ENCODE measurements at regions not wholly inside any gene's neighbourhood (a gene's known extent, or its start where the extent isn't known, plus 50 kb on each side); places are given as distances from the start of the nearest gene placed in this dataset.
A peak's percentile ranks its signal among the peaks of the same experiment; 100 is the strongest.
"Not testable (repeated sequence)": the region's sequence is repeated elsewhere in the genome, so short reads cannot be mapped to it uniquely, and the experiment has no call there.

DNA sequence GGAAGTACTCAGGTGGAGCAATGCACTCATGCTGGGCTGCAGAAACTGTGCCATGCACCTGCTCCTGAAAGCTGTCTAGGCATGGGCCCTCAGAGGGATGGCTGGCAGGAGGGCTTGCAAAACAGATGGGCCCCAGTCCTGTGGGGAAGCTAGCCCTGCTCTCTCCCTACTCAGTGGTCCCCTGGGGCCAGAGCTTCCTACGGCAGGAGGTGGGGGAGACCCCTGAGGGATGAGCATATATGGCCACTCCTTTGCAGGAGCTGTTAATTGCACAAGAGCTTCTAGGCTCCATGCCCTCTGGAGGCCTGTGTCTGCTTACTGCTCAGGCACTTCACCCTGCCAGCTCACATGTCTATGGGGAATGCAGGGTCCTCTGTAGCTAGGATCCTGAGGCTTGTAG lies 545.3 kb upstream of the PTPRD start:
- no peak for DNase-seq

DNA sequence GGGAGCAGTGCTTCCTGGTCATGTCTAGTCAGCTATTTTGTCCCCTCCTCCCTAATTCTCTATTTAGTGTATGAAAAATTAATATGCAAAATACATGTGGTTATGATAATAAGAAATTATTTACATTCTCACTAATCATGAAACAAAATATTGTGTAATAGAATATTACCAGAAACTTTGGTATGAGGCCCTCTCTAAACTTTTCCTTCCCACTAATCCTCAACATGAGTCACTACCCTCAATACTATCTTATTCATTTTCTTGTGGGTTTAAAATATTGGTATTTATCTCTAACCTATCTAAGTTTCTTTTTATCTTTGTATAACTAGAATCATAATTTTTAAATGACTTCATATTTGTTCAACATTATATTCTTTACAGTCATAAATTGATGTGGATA lies 545.9 kb upstream of the PTPRD start:
- no peak for DNase-seq

DNA sequence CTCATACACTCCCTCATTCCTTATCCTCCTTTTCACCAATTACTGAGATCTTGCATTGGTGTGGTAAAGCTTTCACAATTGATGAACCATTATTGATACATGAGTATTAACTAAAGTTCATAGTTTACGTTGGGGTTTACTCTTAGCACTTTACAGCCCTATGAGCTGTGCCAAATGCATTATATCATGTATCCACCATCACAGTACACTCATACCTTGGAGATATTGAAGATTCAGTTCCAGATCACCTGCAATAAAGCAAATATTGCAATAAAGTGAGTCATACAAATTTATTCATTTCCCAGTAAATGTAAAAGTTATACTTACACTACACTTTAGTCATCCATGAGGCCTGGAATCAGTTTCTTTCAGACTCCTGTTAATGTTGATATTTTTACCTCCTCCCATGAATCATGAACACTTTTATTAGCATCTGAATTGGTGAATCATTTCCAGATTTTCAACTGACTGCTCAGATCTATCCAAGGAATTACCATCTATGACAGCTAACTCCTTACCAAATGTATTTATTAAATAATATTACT lies 546.6 kb upstream of the PTPRD start:
- DNase-seq, result no peak

DNA sequence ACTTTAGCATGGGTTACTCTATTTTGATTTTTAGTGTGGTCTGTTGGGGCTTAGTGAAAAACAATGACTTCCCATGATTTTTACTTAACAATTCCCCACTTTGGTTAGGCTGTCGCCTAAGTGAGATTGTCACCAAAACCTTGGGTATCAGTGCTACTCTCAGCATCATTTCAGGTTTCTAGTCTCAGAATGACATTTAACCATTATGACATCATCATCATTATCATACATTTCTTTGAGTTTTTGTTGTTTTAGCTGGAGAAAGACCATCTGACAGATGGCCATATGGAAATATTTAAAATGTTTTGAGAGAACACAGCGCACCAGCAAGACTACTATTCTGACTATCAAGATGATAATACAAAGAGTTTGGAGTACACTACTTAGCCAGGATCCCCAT lies 551.0 kb upstream of the PTPRD start:
- DNase-seq, result no peak

DNA sequence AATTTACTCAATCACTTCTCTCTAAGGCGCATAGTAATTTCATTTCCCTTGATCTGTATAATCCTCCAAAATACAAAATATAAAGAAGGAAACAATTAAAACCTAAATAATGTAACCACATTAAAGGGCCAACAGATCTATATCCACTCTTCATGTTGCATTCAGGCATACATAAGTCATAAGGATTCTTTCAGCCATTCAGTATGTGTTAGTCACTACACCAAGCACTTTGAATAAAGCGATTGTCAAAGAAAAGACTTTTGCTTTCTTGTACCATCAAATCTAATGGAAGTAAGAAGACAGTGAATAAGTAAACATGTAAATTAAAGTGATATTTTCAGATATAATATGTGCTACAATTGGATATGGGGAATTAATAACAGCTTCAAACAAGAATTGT lies 569.2 kb upstream of the PTPRD start:
- DNase-seq, result no peak

DNA sequence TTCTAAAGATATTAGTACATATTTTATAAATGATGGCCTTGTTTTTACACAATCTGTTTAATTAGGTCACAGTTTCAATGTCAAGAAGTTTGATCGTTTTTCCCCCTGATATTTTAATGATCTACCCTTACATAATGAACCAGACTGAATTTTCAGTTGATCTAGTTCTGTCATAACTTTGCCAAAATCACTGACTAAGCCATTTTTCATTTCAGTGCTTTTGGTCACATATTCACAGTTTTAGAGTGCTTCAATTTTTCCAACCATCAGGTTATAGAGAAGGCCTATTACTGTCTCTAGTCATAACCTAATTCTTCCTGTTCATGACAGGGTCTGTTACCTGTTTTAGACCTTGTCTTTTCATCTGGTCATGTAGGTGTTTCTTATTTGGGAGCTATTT lies 577.9 kb upstream of the PTPRD start:
- no peak for DNase-seq

DNA sequence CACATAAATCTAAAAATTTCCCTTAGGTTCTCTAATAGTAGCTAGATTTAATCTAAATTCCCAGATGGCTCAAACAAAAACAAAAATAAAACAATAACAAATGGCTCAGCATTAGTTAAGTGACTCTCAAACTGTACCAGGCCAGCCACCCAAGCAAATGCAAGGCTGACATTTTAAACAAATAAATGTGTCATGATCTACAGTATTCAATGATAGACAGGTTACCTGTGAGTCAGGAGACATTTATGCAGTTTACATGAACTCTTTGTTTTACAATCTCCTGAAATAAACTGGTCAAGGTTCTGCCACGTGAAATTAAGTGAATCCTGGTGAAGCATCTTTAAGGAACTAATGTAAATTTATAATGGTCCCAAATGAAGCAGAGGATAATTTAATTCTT lies 580.2 kb upstream of the PTPRD start:
- no peak for DNase-seq

DNA sequence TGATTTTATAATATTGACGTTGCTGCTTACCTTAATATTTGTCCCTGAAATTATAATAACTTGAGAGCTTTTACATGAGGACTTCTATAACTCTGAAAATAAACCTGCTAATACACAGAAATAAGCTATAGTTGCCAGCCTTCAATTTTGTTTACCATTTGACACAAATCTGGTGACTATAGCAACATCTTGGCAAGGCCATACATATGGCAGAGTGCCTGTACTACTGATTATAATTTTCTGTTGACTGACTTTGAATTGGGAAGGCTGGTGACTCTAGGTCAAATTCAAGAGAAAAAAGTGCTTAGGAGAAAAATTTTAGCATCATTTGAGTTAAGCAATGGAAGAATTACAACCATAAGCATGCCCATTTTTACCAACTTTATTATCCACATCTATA lies 581.4 kb upstream of the PTPRD start:
- DNase-seq, result no peak

DNA sequence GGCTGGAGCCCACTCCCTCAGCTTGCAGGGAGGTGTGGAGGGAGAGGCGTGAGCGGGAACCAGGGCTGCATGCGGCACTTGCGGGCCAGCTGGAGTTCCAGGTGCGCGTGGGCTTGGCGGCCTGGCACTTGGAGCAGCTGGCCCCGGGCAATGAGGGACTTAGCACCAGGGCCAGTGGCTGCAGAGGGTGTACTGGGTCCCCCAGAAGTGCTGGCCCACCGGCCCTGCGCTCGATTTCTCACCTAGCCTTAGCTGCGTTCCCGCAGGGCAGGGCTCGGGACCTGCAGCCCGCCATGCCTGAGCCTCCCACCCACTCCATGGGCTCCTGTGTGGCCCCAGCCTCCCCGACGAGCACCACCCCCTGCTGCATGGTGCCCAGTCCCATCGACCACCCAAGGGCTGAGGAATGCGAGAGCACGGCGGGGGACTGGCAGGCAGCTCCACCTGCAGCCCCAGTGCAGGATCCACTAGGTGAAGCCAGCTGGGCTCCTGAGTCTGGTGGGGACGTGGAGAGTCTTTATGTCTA lies 584.1 kb upstream of the PTPRD start:
- DNase-seq, result not testable (repeated sequence)

DNA sequence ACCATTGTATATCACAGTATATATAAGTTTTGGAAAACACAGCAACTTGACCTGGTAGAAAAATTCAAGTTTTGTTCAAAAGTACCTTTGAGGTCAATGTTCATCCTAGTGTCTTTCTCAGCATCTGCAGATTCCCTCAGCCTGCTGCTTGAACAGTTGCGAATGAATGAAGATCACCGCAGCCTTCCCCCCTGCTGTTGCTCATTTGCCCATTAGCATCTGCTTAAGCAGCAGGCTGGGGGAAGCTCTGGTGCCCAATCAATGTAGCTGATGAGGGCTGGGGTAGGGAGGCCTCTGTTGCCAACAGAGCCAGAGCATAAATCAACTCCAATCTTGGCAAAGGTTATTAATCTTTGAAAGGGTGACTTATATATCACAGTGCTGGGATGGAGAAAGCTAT lies 586.5 kb upstream of the PTPRD start:
- DNase-seq, result no peak

DNA sequence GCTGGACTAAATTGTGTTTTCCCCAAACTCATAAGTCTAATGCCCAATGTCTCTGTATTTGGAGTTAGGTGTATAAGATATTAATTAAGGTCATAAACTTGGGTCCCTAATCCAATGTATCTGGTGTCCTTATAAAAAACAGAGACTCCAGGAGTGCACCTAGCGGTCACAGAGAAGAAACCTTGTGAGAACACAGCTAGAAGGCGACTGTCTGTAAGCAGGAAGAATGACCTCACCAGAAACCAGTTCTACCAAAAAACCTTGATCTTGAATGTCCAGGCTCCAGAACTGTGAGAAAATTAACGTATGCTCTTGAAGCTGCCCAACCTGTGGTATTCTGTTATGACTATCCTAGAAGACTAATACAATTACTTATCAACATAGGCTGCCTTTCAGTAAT lies 591.7 kb upstream of the PTPRD start:
- DNase-seq, result no peak

DNA sequence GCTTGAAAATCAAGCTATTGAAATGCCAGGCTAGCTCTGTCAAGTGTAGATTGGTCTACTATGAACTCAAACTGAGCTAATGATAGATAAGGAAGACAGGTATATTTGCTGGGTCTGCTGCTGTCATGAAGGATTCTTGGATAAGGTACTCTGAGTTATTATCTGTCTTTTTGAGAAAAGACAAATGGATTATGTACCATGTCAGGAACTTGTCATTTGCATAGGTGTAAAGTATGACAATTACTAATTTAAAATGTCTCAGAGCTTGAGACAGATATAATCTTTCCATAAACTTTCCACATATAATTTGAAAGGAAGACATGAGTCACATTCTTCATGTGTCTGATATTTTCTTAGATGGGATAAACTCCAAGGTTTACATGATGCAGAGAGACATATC lies 594.1 kb upstream of the PTPRD start:
- DNase-seq, result no peak

DNA sequence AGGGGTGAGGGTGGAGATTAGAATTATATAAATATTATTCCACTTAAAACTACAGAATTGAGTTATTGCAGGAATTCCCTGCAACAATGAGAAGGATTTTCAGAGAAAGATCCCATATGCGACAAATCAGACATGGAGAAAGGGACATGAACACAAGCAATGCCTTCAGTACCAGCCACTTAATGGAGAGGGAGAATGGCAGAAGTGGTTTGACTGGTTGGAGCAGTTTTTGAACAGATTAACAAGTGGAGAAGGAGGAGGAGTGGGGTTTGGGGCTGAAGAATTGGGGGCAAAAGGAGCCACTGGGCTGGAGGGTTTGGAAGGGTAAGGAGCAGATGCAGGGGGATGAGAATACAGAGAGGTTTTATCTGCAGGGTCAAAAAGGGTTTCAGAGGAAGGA lies 620.9 kb upstream of the PTPRD start:
- no peak for DNase-seq

DNA sequence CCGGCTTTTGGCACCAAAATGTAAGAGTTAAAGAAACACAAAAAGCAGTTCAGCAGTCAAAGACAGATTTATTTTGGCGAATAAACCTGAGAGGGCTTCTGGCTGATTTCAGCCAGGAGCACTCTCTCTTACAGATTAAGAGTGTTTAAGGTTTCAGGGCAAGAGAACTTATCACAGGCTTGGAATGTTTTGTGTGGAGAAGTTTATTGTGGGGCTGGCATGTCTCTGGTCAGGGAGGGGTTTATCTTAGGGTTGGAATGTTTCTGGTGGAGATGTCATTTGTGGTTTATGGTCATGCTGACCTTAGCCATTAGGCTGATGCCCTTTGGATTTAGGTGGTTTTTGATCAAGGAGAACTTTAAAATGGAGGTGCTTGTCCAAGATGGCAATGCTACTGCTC lies 622.3 kb upstream of the PTPRD start:
- no peak for DNase-seq

DNA sequence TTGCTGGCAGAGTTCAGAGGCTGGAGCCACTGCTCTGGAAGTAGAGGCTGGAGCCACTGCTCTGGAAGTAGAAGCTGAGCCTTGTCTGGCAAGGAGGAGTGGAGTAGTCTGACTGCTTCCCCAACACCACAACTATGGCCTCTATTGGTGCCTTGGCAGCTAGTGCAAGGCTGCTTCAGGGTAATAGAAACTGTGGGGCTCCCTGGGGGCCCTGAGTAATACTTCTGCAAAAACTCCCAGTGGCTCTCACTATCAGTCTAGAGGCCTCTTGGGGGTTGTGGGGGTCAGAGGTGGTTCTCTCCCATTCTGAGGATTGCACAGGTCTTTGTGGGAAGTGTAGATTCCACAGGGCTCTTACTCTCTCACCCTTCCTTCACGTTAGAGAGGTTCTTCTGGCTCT lies 629.0 kb upstream of the PTPRD start:
- DNase-seq, result no peak

DNA sequence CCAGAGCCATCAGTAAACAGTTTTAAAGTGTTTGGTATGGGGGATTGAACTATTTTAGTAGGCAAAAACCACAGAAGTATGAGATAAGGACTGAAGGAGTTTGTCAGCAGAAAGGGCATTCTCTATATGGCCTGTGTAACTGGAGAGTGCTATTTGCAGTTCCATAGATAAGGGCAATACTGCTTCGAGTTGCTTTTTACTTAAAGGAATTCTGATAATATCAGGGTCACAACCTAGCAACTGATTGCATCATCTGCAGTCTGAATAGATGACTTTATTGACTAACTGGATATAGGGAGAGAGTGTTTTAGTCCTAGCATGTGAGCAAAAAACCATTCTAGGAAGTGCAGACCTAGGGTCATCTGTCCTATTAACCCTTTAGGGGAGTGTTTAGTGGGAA lies 645.2 kb upstream of the PTPRD start:
- no peak for DNase-seq

DNA sequence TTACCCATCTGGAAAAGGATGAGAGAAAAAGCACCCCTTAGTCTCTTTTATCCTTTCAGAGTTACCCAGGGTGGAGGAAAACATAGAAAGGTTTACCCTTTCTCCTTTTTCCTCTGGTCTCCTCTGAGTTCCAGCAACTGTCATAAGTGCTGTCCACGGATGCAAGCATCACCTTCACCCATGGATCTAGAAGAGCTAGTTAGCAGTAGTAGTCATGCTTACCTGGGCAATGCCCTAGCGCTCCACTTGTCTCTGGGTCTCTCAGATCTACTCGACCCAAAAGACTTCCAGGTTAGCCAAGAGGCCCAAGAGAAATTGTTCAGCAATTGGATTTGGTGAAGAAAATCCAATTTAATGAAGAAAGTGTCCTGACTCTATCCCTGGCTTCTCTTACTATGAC lies 656.2 kb upstream of the PTPRD start:
- no peak for DNase-seq

DNA sequence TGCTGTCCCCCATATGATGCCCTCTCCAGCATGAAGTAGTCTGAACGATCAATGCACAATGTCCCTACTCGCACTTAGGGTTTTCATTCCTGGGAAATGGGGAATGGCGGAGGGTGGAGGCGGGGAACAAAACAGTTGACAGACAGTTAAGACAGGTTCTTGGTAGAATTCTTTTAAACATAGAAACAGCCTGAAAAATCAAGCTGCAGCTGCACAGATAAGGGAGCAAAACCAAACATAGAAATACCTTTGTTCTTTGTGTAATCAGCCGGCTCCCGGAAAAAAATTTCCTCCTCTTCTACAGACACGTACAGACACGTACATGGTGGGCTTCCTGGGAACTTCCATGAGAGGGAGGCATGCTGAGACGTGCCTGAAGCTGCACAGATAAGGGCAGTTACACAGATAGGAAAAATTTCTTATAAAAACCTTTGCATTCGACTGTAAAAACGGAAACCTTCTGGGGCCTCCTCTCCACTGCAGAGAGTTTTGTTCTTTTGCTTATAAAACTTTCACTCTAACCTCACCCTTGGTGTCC lies 662.4 kb upstream of the PTPRD start:
- no peak for DNase-seq

DNA sequence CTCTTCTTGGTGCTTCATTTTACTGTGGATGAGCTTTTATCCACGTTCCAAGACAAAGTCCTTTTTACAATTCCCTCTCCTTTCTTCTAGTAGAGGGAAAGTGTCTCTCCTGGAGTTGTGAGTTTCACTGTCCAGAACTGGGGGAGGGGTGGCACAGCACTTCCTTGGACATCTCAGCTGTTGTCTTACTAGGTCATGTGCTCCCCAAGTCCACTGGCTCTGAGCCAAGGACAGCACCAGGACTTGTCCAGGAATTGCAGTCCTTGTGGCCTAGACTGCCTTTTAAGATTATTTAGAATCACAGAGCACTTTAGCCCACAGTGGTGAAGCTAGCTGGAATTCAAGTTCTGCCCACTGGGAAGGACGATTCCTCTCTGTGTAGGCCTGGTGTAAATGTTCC lies 700.2 kb upstream of the PTPRD start:
- DNase-seq, result no peak

DNA sequence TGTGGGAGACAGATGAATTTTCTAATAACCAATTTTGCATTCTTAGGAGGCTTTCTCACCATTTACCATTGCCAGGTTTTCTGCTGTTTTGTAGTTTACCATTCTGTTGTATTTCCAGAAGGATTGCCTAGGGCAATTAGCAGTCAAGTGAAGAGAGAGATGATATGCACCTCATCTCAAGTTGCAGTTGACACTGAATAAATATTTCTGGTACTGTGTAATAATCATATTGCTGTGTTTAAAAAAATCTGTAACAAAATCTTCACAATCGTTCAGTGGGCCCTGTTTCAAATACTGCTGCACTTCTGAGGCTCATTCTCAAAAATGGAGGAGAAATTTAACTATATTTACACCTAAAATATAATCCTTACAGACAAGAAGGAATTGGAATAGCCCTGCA lies 706.1 kb upstream of the PTPRD start:
- no peak for DNase-seq

DNA sequence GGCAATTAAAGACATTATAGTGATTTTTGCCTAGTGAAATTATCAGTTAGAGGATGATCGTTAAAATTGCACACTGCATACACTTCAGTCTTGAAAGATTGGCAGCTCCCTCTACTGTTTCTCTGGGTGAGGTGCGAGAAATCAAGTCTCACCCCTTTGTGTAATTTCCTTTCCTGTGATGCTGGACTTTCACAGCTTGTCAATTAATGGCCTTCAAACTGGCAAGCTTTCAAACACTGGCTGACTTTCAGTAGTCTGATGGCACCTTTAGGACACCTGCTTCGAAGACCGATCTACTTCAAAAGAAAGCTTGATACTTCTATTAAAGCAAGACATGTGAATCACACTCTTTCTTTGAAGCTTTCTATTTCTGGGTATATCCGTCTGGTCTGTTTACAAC lies 706.7 kb upstream of the PTPRD start:
- DNase-seq, result peak; percentile 1

DNA sequence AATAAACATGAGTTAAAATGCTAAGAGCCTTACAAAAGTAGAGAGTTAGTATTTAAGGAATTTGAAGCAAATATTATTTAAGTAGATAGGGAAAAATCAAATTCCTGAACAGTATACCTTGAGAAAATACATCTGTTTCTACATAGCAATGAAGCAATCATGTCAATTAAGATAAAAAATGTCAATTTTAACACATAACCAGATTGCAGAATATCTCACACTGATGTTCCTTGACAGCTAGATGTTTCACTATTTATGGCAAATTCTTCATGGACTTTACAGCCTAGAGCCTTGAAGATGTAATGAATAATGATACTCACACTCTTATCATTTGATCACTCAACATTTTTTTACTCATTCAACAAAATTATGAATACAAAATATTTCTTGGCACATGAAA lies 708.2 kb upstream of the PTPRD start:
- DNase-seq, result no peak

DNA sequence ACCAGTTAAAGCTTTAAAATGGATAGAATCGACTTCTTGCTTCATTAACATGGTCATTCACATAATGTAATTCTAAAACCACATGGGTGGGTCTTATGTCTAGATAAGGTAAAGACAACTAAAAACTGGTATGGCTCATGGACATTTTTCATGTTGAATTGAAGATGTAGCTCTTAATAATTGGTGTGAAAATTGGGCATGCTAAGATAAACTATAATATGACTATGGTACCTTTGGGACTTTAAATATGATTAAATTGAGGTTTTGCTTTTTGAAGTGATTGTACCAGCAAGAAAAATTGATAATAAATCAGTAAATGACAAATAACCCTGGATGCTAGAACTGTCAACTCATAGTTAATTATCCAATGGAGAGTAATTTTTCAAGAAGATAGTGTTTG lies 710.7 kb upstream of the PTPRD start:
- DNase-seq, result no peak

DNA sequence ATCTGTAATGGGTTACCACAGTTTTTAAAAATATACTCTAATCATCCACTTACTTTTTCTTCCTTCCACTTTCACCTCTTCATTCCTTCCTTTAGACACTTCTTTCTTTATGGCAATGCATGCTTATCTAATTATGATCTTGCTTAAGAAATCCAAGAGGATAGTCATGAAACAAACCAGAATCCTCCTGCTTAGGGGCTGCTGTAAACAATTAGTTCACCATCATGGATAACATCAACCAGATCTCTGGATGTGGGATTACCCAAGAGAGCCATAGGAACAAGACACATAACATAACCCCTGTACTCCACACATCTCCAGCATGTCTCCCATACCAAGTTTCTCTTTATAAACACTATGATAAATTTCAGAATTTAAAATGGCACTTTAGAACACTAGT lies 713.4 kb upstream of the PTPRD start:
- no peak for DNase-seq

DNA sequence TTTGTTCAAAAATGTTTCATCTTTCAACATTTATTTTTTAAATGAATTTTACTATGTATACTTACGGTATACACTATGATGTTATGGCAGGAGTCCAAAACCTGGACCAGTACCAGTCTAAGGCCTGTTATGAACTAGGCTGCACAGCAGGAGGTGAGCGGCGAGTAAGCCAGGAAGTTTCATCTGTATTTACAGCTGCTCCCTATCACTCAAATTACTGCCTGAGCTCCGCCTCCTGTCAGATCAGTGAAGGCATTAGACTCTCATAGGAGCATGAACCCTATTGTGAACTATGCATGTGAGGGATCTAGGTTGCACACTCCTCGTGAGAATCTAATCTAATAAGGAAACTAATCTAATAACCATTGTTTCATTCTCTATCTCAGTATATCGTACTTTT lies 715.5 kb upstream of the PTPRD start:
- no peak for DNase-seq

DNA sequence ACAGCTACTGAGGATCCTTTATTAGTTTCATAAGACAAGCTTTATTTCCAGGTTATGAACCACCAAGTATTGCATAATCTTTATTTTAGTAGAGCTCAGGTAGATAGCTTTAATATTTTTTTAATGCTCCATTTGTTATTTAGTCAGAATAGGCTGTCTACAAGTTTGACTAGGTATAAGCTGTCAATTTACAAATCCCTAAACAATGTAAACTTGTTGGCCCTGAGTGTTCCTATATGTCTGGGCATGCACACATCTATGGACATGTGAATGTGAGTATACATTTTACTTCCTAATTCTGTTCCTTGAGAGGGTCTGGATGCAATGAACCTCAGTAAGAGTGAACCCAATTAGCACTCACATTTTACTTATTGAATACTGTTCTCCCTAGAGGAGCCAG lies 722.2 kb upstream of the PTPRD start:
- DNase-seq, result no peak
